Right lobe of liver (tissue), 6 donors: ENCODE measurements at regions not wholly inside any gene's neighbourhood (a gene's known extent, or its start where the extent isn't known, plus 50 kb on each side); places are given as distances from the start of the nearest gene placed in this dataset.

Experiments
- ATAC-seq, 4 donors: fragments of 200-7000 bp; cut with Tn5 transposase; one replicate each; pipeline ENCODE4 v1.9.1; 2020; ENCODE audit warnings: mild to moderate bottlenecking in 4 of 4, moderate library complexity in 4 of 4
- DNase-seq, 3 donors: peaks; one replicate each; pipeline ENCODE4 v3.0.0-alpha.2; 2020
- H3K27ac ChIP-seq, 3 donors: fragments of 200-600 bp; one replicate each; pipeline ENCODE4 v1.8.0; 2022
- H3K27me3 ChIP-seq, 2 donors: fragments of 200-600 bp; one replicate each; pipeline ENCODE4 v1.8.0; 2022
- H3K36me3 ChIP-seq, 4 donors: fragments of 200-600 bp; sonication (generic) in 1 of 4; one replicate each; pipeline versions ENCODE4 v1.5.1 to v1.8.0; 2017 to 2022; ENCODE audit warnings: control low read depth in 1 of 4
- H3K4me1 ChIP-seq, 4 donors: fragments of 200-600 bp; sonication (generic) in 1 of 4; one replicate each; pipeline versions ENCODE4 v1.5.1 to v1.8.0; 2017 to 2022; ENCODE audit warnings: control low read depth in 1 of 4
- H3K4me3 ChIP-seq, 3 donors: fragments of 200-600 bp; one replicate each; pipeline ENCODE4 v1.8.0; 2022
- H3K9me3 ChIP-seq, 4 donors: fragments of 200-600 bp; sonication (generic) in 1 of 4; one replicate each; pipeline versions ENCODE4 v1.5.1 to v1.8.0; 2017 to 2022; ENCODE audit warnings: control low read depth in 1 of 4
- POLR2A ChIP-seq: fragments of 450-650 bp; IDR thresholded peaks from one replicate; pipeline ENCODE4 v1.6.1; 2017; ENCODE audit warnings: antibody characterized with exemption, mild to moderate bottlenecking
- whole genome bisulfite sequencing: methylation state at CpG from one replicate; pipeline ENCODE4 v1.1.6; 2018; ENCODE audit warnings: low coverage, low lambda C conversion rate; ENCODE audit not compliant: insufficient coverage; ENCODE audit errors: missing lambda C conversion rate; 5-methylcytosine and 5-hydroxymethylcytosine counted together
- intact Hi-C, 2 donors: fragments of 100-400 bp; cut with DNase I; formaldehyde crosslinking; loops; one replicate each; pipeline versions ENCODE4 v1.11.2 to v1.14.1; 2022
- TF ChIP-seq, protein P1 (sequence below), 4 donors: fragments of 200-600 bp in 3 of 4; fragments of 450-650 bp in 1 of 4; IDR thresholded peaks; one replicate each; pipeline versions ENCODE4 v1.5.1 to v1.8.0; 2016 to 2022; ENCODE audit warnings: antibody characterized with exemption in 4 of 4, mild to moderate bottlenecking in 2 of 4
- donor health status: DM: no; HTN: yes; CAD: no.
- donor health status: DM: no; HTN: no; CAD: no.
- donor health status: DM: no; HTN: no; CAD: no.
- donor health status: DM: no; HTN: yes; CAD: no.
- donor health status: DM: no; HTN: yes; CAD: no.

DNA sequence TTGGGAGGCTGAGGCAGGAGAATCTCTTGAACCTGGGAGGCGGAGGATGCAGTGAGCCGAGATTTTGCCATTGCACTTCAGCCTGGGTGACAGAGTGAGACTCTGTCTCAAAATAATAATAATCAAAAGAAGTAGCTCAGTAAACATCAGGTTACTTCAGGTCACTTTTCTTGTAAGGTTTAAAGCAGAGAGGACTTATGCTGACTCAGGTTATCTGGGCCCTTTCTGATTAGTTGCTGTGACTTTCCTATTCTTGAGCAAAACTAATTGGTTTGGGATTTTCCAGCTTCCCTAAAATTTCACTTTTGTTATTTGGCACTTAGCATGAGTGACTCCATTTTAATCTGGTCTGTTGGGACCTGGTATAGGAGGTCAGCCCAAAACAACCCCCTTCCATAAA is 812.9 kb downstream of the NLGN4X start:
- Histone ChIP-seq H3K4me1 (no peaks in the 10 kb centered on the region), H3K27ac (no peak overlapping the region), H3K36me3 (no peaks in the 10 kb centered on the region), H3K4me3 (no peak overlapping the region), H3K27me3 (no peaks in the 10 kb centered on the region), H3K9me3 (no peaks in the 10 kb centered on the region)
- intact Hi-C loops = no loop called here
- TF ChIP-seq POLR2A = no peak
- TF ChIP-seq, protein P1, sequence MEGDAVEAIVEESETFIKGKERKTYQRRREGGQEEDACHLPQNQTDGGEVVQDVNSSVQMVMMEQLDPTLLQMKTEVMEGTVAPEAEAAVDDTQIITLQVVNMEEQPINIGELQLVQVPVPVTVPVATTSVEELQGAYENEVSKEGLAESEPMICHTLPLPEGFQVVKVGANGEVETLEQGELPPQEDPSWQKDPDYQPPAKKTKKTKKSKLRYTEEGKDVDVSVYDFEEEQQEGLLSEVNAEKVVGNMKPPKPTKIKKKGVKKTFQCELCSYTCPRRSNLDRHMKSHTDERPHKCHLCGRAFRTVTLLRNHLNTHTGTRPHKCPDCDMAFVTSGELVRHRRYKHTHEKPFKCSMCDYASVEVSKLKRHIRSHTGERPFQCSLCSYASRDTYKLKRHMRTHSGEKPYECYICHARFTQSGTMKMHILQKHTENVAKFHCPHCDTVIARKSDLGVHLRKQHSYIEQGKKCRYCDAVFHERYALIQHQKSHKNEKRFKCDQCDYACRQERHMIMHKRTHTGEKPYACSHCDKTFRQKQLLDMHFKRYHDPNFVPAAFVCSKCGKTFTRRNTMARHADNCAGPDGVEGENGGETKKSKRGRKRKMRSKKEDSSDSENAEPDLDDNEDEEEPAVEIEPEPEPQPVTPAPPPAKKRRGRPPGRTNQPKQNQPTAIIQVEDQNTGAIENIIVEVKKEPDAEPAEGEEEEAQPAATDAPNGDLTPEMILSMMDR (IDR thresholded peaks at IDR 0.05) = no peak
- whole genome bisulfite sequencing = 59% methylated on average over 2 of the region's 2 CpGs
- DNase-seq (no peak), ATAC-seq (no peak)

DNA sequence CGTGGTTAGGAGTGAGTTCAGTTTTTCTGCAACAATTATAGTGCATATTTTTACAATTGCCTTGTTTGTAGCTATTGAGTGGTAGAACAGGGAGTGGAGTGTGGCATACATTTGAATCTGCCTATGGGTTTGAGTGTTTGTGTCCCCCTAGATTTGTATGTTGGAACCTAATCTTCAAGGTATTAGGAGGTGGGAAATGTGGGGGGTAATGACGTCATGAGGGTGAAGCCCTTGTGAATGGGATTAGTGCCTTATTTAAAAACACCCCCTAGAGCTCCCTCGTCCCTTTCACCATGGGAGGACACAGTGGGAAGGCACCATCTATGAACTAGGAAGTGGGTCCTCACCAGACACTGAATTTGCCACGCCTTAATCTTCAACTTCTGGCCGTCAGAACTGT is 819.6 kb downstream of the NLGN4X start:
- Histone ChIP-seq H3K9me3 (no peaks in the 10 kb centered on the region), H3K4me1 (no peaks in the 10 kb centered on the region), H3K27me3 (no peaks in the 10 kb centered on the region), H3K36me3 (no peaks in the 10 kb centered on the region), H3K27ac (no peak overlapping the region), H3K4me3 (no peak overlapping the region)
- 30% methylated on average over 4 of the region's 5 CpGs for WGBS
- TF ChIP-seq POLR2A = no peak
- TF ChIP-seq, protein P1 (IDR thresholded peaks at IDR 0.05) = no peak
- DNase-seq (no peak), ATAC-seq (no peak)
- intact Hi-C loops = no loop called here

DNA sequence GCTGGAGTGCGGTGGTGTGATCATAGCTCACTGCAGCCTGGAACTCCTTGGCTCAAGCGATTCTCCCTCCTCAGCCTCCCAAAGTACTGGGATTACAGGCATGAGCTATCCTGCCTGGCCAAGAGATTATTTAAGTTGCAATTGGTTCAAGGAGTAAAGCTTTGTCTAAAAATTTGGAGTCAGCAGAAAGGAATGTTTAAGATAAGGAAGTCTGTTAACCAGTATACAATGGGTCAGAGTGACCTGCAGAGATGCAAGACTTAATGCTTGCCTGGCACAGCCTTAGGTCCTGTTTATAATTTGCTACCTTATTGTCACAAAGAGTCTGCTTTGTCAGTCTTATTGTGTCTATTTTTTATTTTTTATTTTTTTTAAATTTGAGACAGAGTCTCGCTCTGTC is 826.2 kb downstream of the NLGN4X start:
- Histone ChIP-seq H3K27me3 (no peaks in the 10 kb centered on the region), H3K36me3 (no peaks in the 10 kb centered on the region), H3K9me3 (no peaks in the 10 kb centered on the region), H3K27ac (no peak overlapping the region), H3K4me3 (no peak overlapping the region), H3K4me1 (no peaks in the 10 kb centered on the region)
- TF ChIP-seq POLR2A = no peak
- TF ChIP-seq, protein P1 (IDR thresholded peaks at IDR 0.05) = no peak
- WGBS = 81% methylated on average over 3 of the region's 3 CpGs
- ATAC-seq (no peak), DNase-seq (no peak)
- intact Hi-C loops = no loop called here

DNA sequence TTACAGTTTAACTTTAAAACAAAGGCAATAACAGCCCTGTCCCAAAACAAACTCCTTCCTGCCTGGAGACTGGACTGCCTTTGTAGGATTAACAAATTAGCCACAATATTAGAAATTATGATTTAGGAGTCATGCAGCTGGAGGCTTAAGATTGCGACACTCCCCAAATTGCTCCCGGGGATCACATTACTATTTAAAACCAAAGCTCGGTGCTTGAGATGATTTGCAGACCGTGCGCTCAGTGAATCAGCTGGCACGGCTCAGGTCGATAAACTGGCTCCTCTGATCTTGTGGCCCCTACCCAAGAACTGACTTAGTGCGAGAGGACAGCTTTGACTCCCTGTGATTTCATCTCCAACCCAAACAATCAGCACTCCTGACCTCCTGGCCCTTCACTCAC is 829.3 kb downstream of the NLGN4X start:
- H3K4me1 ChIP-seq = no peaks in the 10 kb centered on the region
- H3K36me3 ChIP-seq = no peaks in the 10 kb centered on the region
- no peaks in the 10 kb centered on the region for H3K9me3 ChIP-seq
- no peaks in the 10 kb centered on the region for H3K27me3 ChIP-seq
- 71% methylated on average over 8 of the region's 8 CpGs for WGBS
- intact Hi-C loops = no loop called here
- DNase-seq (no peak), ATAC-seq (no peak)
- H3K4me3 ChIP-seq = no peak overlapping the region
- TF ChIP-seq, protein P1 (IDR thresholded peaks at IDR 0.05) = no peak
- no peak for TF ChIP-seq POLR2A
- no peak overlapping the region for H3K27ac ChIP-seq

DNA sequence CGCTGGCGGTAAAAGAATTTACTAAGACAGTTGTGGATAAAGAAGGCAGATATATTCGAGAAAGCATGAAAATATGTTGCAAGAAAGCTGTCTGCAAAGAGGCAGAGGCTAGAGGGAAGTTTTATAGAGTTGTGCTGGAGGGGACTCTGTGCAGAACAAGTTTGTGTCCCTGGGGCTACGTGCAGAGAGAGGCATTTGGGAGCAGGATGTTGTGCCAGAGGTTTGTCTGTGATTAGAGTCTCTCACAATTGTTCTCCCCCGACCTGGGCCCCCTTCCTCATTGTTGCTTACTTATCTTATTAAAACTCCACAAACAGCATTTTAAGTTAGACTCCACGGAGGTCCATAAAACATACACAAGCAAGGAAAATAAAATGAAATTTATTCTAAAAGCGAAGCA is 831.3 kb downstream of the NLGN4X start:
- intact Hi-C loops = no loop called here
- Histone ChIP-seq H3K9me3 (no peaks in the 10 kb centered on the region), H3K4me1 (no peaks in the 10 kb centered on the region), H3K27me3 (no peaks in the 10 kb centered on the region), H3K36me3 (no peaks in the 10 kb centered on the region), H3K27ac (no peak overlapping the region), H3K4me3 (no peak overlapping the region)
- ATAC-seq = no peak
- TF ChIP-seq, protein P1 (IDR thresholded peaks at IDR 0.05) = no peak
- no peak for TF ChIP-seq POLR2A
- no peak for DNase-seq
- 32% methylated on average over 7 of the region's 7 CpGs for whole genome bisulfite sequencing
